Activated CD4-positive, alpha-beta T cell treated with anti-CD3 and anti-CD28 coated beads, Interleukin-2, amount 50 U/mL, for 48 hours (primary cell): ENCODE measurements at regions not wholly inside any gene's neighbourhood (a gene's known extent, or its start where the extent isn't known, plus 50 kb on each side); places are given as distances from the start of the nearest gene placed in this dataset.

Experiments used
- DNase-seq, 2 experiments: peaks; one replicate each; pipeline ENCODE4 v3.0.0-alpha.2; 2020

- DNase-seq = no peak
Observed at GRCh38 chr13:85445534-85445933, 353.7 kb downstream of the SLITRK6 start.

GRCh38 chr13:85441975-85442374, 357.2 kb downstream of the SLITRK6 start:
- DNase-seq = no peak

- DNase-seq = no peak
Observed at GRCh38 chr13:85441364-85441763, 357.9 kb downstream of the SLITRK6 start.

- DNase-seq = no peak
Observed at GRCh38 chr13:85436029-85436428, 363.2 kb downstream of the SLITRK6 start.

- no peak for DNase-seq
Observed at GRCh38 chr13:85434927-85435326, 364.3 kb downstream of the SLITRK6 start.

GRCh38 chr13:85432881-85433280, 366.3 kb downstream of the SLITRK6 start:
- DNase-seq = no peak

- no peak for DNase-seq
Observed at GRCh38 chr13:85431720-85432119, 367.5 kb downstream of the SLITRK6 start.

GRCh38 chr13:85430216-85430794, 368.9 kb downstream of the SLITRK6 start:
- no peak for DNase-seq

GRCh38 chr13:85427416-85427815, 371.8 kb downstream of the SLITRK6 start:
- no peak for DNase-seq

- no peak for DNase-seq
Observed at GRCh38 chr13:85420136-85420535, 379.1 kb downstream of the SLITRK6 start.

GRCh38 chr13:85419611-85420010, 379.6 kb downstream of the SLITRK6 start:
- no peak for DNase-seq

- DNase-seq = no peak
Observed at GRCh38 chr13:85417807-85418206, 381.4 kb downstream of the SLITRK6 start.

- DNase-seq = no peak
Observed at GRCh38 chr13:85413664-85414063, 385.6 kb downstream of the SLITRK6 start.

GRCh38 chr13:85412448-85412847, 386.8 kb downstream of the SLITRK6 start:
- DNase-seq = no peak

- DNase-seq = no peak
Observed at GRCh38 chr13:85411591-85411990, 387.6 kb downstream of the SLITRK6 start.

- DNase-seq = no peak
Observed at GRCh38 chr13:85408415-85408814, 390.8 kb downstream of the SLITRK6 start.

- DNase-seq = no peak
Observed at GRCh38 chr13:85406269-85406975, 392.8 kb downstream of the SLITRK6 start.

- no peak for DNase-seq
Observed at GRCh38 chr13:85405316-85405897, 393.8 kb downstream of the SLITRK6 start.

- no peak for DNase-seq
Observed at GRCh38 chr13:85386424-85386823, 412.8 kb downstream of the SLITRK6 start.

- no peak for DNase-seq
Observed at GRCh38 chr13:85383291-85383690, 415.9 kb downstream of the SLITRK6 start.

- DNase-seq = no peak
Observed at GRCh38 chr13:85381082-85381481, 418.1 kb downstream of the SLITRK6 start.

GRCh38 chr13:85379991-85380390, 419.2 kb downstream of the SLITRK6 start:
- DNase-seq = no peak

GRCh38 chr13:85379433-85379832, 419.8 kb downstream of the SLITRK6 start:
- no peak for DNase-seq

GRCh38 chr13:85377783-85378182, 421.4 kb downstream of the SLITRK6 start:
- DNase-seq = no peak

- no peak for DNase-seq
Observed at GRCh38 chr13:85373322-85373721, 425.9 kb downstream of the SLITRK6 start.
